ENCODE measurements at regions not wholly inside any gene's neighbourhood (a gene's known extent, or its start where the extent isn't known, plus 50 kb on each side); places are given as distances from the start of the nearest gene placed in this dataset.
A peak's percentile ranks its signal among the peaks of the same experiment; 100 is the strongest.

- DNase-seq = no peak
Observed at GRCh38 chr9:89725271-89725670, 120.5 kb downstream of the GADD45G start.

- DNase-seq = no peak
Observed at GRCh38 chr9:89729954-89730530, 125.2 kb downstream of the GADD45G start.

GRCh38 chr9:89730715-89731114 is 125.9 kb downstream of the GADD45G start:
- peak; percentile 78 for DNase-seq

GRCh38 chr9:89731262-89732182 is 126.7 kb downstream of the GADD45G start:
- DNase-seq = no peak

GRCh38 chr9:89732295-89732938 is 127.6 kb downstream of the GADD45G start:
- DNase-seq = no peak

GRCh38 chr9:89732939-89733324 is 128.1 kb downstream of the GADD45G start:
- DNase-seq = no peak

GRCh38 chr9:89734600-89735041 is 129.8 kb downstream of the GADD45G start:
- no peak for DNase-seq

GRCh38 chr9:89738137-89738932 is 133.5 kb downstream of the GADD45G start:
- DNase-seq = no peak

- DNase-seq = no peak
Observed at GRCh38 chr9:89739511-89739910, 134.7 kb downstream of the GADD45G start.

- DNase-seq = no peak
Observed at GRCh38 chr9:89739916-89740315, 135.1 kb downstream of the GADD45G start.

GRCh38 chr9:89740722-89741121 is 135.9 kb downstream of the GADD45G start:
- DNase-seq = no peak

GRCh38 chr9:89742660-89743059 is 137.8 kb downstream of the GADD45G start:
- no peak for DNase-seq

GRCh38 chr9:89743216-89743572 is 138.4 kb downstream of the GADD45G start:
- no peak for DNase-seq

GRCh38 chr9:89743573-89744254 is 138.9 kb downstream of the GADD45G start:
- DNase-seq = no peak

- no peak for DNase-seq
Observed at GRCh38 chr9:89744255-89744648, 139.4 kb downstream of the GADD45G start.

GRCh38 chr9:89744730-89745129 is 139.9 kb downstream of the GADD45G start:
- no peak for DNase-seq

GRCh38 chr9:89745601-89746376 is 141.0 kb downstream of the GADD45G start:
- DNase-seq = no peak

- DNase-seq = no peak
Observed at GRCh38 chr9:89746385-89747116, 141.7 kb downstream of the GADD45G start.

GRCh38 chr9:89747596-89747995 is 142.8 kb downstream of the GADD45G start:
- DNase-seq = no peak

GRCh38 chr9:89748021-89748670 is 143.3 kb downstream of the GADD45G start:
- DNase-seq = no peak
